Esophagus (tissue), 2 donors: ENCODE measurements at regions not wholly inside any gene's neighbourhood (a gene's known extent, or its start where the extent isn't known, plus 50 kb on each side); places are given as distances from the start of the nearest gene placed in this dataset.

Experiments
- H3K27ac ChIP-seq, 2 donors: one replicate each; pipeline ENCODE4 v1.5.1; 2013; ENCODE audit warnings: low read depth in 2 of 2, mild to moderate bottlenecking in 2 of 2, inconsistent platforms in 1 of 2, low read length in 1 of 2, moderate library complexity in 1 of 2
- H3K27me3 ChIP-seq, 2 donors: one replicate each; pipeline ENCODE4 v1.6.1; 2013; ENCODE audit warnings: low read length in 2 of 2, control low read depth in 1 of 2, mild to moderate bottlenecking in 1 of 2; ENCODE audit not compliant: insufficient read depth in 2 of 2, control insufficient read depth in 1 of 2
- H3K36me3 ChIP-seq, 2 donors: one replicate each; pipeline ENCODE4 v1.6.1; 2013; ENCODE audit warnings: low read length in 1 of 2; ENCODE audit not compliant: control insufficient read depth in 2 of 2, insufficient read depth in 2 of 2
- H3K4me1 ChIP-seq, 2 donors: one replicate each; pipeline ENCODE4 v1.6.1; 2013; ENCODE audit warnings: low read length in 1 of 2; ENCODE audit not compliant: control insufficient read depth in 2 of 2, insufficient read depth in 2 of 2
- H3K4me3 ChIP-seq, 2 donors: one replicate each; pipeline ENCODE4 v1.5.1; 2013; ENCODE audit warnings: low read length in 2 of 2, mild to moderate bottlenecking in 2 of 2, low read depth in 1 of 2, moderate library complexity in 1 of 2
- H3K9me3 ChIP-seq, 2 donors: one replicate each; pipeline ENCODE4 v1.6.1; 2013; ENCODE audit warnings: mild to moderate bottlenecking in 2 of 2, low read depth in 1 of 2, low read length in 1 of 2, moderate library complexity in 1 of 2; ENCODE audit not compliant: control insufficient read depth in 2 of 2, insufficient read depth in 1 of 2
- WGBS, 2 donors: extraction: QIAGEN DNeasy Blood & Tissue Kit; methylation state at CpG; one replicate each; pipeline ENCODE4 v1.1.7; 2013; 5-methylcytosine and 5-hydroxymethylcytosine counted together
- donor health status: healthy with polysubstance abuse.
- donor health status: Bipolar disorder and iron deficiency.

DNA sequence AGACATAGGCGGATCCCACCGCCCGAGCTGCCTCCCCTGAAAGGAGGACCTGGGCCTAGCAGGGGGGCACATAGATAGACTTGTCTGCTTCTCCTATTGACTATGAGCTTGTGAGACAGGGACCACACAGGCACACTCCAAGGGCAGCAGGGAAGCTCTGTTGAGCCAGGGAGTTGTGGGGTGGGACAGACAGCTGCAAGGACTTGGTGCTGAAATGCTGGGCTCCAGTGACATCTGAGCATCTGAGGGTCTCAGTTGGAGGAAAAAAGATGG is 53.4 kb upstream of the ANO1 start:
- Histone ChIP-seq H3K9me3 (peaks cover 2% of the 10 kb centered on the region in 2 donors), H3K27ac (no peak overlapping the region), H3K4me1 (peaks cover 0 to 2% of the 10 kb centered on the region in 2 donors), H3K4me3 (no peak overlapping the region), H3K27me3 (no peaks in the 10 kb centered on the region), H3K36me3 (no peaks in the 10 kb centered on the region)
- WGBS, 2 donors, result 94 to 97% methylated on average over 3 of the region's 3 CpGs

DNA sequence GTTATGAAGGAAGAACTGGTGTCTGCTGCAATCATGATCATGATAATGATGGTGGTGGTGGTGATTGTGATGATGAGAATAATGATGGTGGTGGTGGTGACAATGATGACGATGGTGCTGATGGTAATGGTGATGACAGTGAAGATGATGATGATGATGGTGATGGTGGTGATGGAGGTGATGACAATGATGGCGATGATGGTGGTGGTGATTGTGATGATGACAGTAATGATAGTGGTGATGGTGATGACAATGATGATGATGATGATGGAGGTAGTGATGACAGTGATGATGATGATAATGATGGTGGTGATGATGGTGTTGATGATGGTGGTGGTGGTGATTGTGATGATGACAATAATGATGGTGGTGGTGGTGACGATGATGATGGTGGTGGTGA is 52.8 kb upstream of the ANO1 start:
- Histone ChIP-seq H3K4me1 (peaks cover 0 to 2% of the 10 kb centered on the region in 2 donors), H3K4me3 (no peak overlapping the region), H3K27me3 (no peaks in the 10 kb centered on the region), H3K27ac (no peak overlapping the region), H3K9me3 (peaks cover 2% of the 10 kb centered on the region in 2 donors), H3K36me3 (no peaks in the 10 kb centered on the region)
- WGBS, 2 donors, result 96 to 97% methylated on average over 3 of the region's 3 CpGs

DNA sequence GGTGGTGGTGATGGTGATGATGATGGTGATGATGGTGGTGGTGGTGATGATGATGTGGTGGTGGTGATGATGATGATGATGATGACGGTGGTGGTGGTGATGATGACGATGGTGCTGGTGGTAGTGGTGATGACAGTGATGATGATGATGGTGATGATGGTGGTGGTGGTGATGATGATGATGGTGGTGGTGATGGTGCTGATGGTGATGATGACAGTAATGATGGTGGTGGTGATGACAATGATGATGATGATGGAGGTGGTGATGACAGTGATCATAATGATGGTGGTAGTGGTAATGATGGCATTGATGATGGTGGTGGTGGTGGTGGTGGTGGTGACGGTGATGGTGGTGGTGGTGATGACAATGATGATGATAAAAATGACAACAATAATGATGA is 52.1 kb upstream of the ANO1 start:
- H3K36me3 ChIP-seq, result no peaks in the 10 kb centered on the region
- H3K27ac ChIP-seq, result no peak overlapping the region
- no peak overlapping the region for H3K4me3 ChIP-seq
- WGBS, 2 donors, result 76 to 78% methylated on average over 3 of the region's 3 CpGs
- H3K9me3 ChIP-seq, result peaks cover 2% of the 10 kb centered on the region in 2 donors
- H3K4me1 ChIP-seq, result peaks cover 0 to 2% of the 10 kb centered on the region in 2 donors
- H3K27me3 ChIP-seq, result no peaks in the 10 kb centered on the region

DNA sequence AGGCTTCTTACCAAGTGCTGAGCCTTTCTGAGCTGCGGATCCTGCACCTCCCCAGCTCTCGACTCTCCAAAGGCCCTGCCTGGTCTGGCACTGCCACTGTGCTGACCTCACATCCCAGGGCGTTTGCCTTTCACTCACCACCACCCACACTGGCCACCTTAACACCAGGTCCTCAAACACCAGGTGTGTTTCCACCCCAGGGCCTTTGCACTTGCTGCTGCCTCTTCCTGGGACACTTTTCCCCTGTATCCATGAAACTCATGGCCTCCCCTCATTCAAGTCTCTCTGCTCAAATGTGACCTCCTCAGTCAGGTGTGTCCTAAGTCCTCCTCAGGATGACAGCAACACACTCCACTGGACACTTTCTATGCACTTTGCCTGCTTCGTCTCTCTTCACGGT is 51.4 kb upstream of the ANO1 start:
- Histone ChIP-seq H3K27me3 (no peaks in the 10 kb centered on the region), H3K27ac (no peak overlapping the region), H3K9me3 (peaks cover 2% of the 10 kb centered on the region in 2 donors), H3K4me1 (peaks cover 0 to 2% of the 10 kb centered on the region in 2 donors), H3K4me3 (no peak overlapping the region), H3K36me3 (no peaks in the 10 kb centered on the region)
- 72 to 90% methylated on average over 5 of the region's 5 CpGs for WGBS, 2 donors

DNA sequence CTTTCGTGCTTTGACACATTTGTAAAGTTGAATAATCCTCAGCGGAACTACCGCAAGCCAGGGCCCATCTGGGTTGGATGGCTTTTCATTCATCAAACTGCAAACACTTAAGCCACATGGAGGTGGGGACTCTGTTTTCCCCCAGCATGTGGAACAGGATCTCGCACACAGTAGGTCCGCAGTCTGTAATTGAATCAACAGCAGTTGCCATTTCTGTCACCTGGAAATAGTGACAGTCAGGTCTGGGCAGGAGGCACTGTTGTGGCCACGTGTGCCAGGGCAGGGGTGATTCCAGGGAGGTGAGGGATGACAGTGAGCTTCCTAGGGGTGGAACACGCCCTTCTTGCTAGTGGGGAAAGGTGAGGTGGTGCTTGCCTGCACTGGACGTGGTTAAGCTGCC is 50.7 kb upstream of the ANO1 start:
- WGBS, 2 donors, result 73 to 79% methylated on average over 8 of the region's 8 CpGs
- H3K4me3 ChIP-seq, result no peak overlapping the region
- peaks cover 0 to 2% of the 10 kb centered on the region in 2 donors for H3K4me1 ChIP-seq

DNA sequence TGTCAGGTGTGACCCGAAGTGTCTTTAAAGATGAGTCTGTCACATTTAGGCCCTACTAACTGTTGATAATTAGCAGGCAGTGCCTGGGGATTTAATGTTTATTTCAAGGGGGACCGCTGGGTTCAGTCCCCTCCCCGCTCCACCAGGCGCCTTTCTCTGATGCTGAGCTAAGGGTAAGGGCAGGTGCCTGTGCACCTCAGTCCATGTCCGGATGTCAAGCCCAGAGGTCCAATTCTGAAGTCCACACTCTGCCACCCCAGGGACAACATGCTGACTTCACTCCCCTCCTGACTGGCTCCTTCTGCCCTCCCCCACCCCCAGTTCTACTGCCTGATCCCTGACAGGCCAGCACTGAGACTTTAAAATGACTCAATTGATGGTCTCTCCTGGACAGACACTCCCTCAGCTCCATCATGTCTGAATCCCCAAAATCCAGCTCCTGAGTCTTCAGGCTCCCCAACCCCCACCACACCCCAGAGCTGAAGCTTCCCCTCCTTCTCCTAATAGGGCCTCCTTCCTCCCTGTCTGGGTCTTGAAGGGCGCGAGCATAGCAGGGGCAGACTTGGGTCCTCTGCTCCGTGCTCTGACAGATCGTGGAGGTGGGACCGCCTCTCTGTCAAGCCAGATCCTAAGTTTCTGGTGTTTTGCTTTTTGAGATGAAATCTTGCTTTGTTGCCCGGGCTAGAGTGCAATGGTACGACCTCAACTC is 49.8 kb upstream of the ANO1 start:
- WGBS, 2 donors, result 75 to 76% methylated on average over 12 of the region's 12 CpGs
- Histone ChIP-seq H3K4me1 (peaks cover 0 to 2% of the 10 kb centered on the region in 2 donors), H3K4me3 (no peak overlapping the region), H3K27ac (no peak overlapping the region), H3K9me3 (peaks cover 2% of the 10 kb centered on the region in 2 donors), H3K27me3 (no peaks in the 10 kb centered on the region), H3K36me3 (no peaks in the 10 kb centered on the region)

More for the DNA sequence above, 50.7 kb upstream of the ANO1 start:
- no peaks in the 10 kb centered on the region for H3K36me3 ChIP-seq
- H3K9me3 ChIP-seq, result peaks cover 2% of the 10 kb centered on the region in 2 donors
- H3K27ac ChIP-seq, result no peak overlapping the region
- H3K27me3 ChIP-seq, result no peaks in the 10 kb centered on the region
